HG03097 (cell line): ENCODE measurements at regions not wholly inside any gene's neighbourhood (a gene's known extent, or its start where the extent isn't known, plus 50 kb on each side); places are given as distances from the start of the nearest gene placed in this dataset.
"Not testable (repeated sequence)": the region's sequence is repeated elsewhere in the genome, so short reads cannot be mapped to it uniquely, and the experiment has no call there.

Experiments
- ATAC-seq: cut with Tn5 transposase; IDR thresholded peaks from one replicate; pipeline ENCODE4 v1.9.1; 2021; ENCODE audit not compliant: unreplicated experiment, low FRiP score

DNA sequence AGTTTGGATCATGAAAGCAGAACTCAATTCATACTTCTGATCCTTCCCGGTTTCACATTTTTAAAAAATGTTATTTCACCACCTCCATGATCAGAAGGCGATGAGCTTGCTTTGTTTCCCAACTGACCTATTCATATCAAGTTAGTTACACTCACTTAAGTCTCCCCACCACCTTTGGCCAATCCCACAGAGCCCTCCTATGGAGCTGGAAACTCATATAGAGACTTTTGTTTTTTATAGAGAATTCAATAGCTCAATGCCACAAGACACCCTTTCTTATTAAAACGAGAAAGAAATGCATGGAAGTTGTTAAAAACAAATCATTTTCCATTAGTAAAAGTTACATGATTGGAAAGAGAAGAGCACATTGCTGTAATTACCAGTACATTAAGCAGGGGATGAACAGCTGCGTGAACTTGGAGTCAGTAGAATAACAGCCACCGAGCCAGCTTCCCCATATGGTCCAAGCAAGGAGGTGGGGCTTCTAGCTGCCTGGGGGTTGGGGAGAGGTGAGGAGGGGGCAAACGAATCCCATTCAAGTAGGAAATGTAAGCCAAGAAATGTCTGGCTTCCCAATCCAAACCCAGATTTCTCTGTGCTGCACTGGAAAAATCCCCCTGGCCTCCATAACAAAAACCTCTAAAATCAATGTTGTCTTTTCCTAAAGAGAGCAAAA lies 614.5 kb downstream of the IRS1 start:
- ATAC-seq = no peak

DNA sequence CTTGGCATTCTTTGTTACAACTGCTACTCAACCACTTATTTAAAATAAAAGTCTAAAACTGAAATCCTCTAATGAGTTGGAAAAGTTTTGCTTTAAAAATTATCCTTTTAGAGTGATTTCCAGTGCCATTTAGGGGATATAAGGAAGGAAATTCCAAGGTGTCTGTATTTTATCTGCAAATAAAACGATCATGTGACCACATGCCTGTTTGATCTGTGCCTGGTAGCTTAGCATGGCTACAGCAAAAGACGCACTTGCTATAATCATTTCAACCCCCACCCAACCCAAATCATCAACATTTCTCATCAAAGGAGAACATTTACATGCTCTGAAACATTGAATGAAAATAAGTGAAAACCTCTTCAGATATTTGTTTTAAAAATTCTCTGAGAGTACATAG lies 615.1 kb downstream of the IRS1 start:
- no peak for ATAC-seq

DNA sequence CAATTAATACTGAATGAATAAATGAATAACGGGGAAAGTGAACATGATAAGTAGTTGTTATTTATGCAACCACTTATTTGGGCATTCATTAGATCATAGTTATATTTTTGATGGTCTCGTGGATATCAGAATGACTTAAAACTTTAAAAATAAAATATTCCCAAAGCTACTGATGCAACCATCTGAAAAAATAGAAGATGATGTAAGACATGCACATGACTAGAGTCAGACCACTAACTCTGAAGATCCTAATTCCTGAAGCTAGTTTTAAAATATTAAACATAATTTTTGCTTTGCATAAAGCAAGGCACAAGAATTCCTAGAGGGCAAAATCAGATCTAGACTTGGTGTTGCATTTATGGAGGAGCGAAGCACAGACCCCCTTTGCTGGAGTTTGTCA lies 616.1 kb downstream of the IRS1 start:
- no peak for ATAC-seq

DNA sequence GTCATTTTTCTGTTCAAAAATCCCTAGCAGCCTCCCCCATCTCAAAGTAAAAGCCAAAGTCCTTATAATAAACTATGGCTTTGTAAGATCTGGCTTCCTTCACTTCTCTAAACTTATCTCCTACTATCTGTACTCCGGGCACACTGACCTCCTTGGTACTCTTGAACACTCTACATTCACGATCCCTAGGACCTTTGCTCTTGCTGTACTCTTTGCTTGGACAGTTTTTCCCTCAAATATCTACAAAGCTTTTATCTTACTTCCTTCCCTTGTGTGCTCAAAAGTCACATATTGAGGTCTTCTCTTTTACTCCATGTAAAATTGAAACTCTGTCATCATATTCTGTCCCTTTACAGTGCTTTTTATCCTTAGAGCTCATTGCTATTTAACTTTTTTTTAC lies 616.6 kb downstream of the IRS1 start:
- ATAC-seq = no peak

DNA sequence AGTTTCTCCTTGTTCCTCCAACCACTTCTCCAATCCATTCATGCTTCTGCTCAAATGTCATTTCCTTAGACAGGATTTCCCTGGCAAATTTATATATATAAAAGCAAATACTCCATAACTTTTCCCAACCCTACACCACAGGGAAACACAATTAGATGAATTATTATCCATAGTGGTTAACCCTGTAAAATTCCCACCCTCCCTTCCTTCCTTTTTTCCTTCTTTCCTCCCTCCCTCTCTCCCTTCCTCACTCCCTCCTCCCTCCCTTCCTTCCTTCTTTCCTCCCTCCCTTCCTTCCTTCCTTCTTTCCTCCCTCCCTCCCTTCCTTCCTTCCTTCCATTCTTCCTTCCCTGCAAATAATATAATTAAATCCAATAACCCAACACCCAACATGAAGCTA lies 617.7 kb downstream of the IRS1 start:
- ATAC-seq = no peak

DNA sequence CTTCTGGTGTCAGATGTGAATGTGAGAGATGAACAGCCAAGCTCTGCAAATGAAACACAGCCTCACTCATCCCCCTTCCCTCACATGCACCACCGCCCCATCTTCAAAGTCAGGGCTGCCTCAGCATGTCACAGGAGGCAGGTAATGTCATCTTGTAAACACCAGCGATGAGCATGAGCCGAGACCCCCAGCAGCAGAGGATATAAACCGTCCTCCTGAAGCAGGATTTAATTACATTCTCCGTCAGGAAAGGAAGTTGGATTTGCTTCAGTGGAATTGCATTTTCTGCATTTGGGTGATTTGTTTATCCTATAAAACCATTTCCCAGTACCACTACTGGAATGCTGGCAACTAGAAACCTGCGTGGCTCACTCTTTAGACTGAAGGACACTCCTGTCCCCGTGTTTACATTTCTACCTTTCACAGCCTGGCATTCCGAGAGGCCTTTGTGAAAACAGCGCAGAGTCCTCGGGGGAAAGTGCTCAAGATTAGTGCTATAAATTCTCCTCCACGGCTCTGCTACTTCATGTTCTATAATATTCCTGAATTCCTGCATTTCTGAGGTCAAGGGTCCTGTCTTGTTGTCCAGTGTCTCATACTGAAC lies 619.2 kb downstream of the IRS1 start:
- ATAC-seq = no peak

DNA sequence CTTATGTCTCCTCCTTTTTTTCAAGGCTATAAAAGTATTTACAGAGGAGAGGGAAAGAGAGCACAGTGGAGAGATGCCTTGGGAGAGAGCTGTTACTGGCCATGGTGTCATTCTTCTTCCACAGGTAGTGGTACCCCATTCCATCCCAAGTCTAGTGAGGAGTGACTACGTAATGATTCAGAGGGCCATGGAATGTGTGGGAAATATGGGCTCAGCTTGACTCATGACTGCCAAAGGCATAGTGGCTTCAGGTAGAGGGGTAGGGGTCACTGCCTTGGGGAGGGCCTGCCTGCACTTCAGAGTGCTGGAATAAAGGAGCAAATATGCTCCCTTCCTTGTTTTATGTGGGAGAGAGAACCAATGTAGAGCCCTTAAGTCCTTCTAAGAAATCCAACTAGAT lies 620.6 kb downstream of the IRS1 start:
- ATAC-seq = no peak

DNA sequence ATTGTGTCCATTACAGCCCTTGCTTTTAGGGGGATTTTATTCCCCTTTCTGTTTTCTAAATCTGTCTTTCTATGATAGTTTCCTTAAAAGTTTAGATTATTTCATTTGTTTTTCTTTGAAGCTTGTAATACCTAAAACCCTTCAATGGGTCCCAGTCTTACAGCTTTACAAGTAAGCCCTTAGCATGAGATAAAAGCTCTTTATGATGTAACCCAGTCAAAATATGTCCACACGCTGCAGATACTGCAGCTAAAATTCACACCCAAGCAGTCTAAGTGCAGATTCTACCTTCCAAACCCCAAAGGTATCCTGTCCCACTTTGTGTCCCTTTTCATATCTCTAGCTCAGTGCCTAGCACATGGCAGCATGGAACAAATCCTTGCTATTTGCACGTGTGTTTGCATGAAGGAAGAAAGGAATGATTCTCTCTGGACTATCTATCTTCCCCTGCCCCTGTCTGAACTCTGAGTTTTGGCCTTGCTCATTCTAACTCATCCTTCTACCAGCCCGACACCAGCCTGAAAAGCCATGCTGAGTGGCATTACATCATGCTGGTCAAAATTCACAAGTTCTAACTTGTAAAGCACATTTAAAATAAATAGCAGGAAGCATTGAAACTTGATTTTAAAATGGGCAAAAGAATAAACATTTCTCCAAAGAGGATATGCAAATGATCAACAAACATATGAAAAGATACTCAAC lies 623.2 kb downstream of the IRS1 start:
- ATAC-seq = no peak

DNA sequence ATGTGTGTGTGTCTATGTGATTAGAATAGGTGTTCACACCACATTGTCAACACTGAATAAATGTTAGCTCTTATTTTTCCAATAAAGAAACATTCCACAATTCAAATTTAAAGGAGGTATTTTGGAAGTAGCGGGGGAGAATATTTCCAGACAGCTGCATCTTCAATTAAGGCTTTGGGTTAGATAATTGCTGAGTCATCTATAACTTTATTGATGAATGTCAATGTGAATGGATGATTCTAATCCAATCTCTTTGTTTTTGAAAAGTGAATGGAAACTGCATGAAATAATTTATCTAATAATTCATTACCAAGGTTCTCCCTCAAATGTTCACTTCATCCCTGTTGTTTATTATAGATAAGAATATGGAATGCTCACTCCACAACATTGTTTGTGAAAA lies 625.2 kb downstream of the IRS1 start:
- no peak for ATAC-seq

DNA sequence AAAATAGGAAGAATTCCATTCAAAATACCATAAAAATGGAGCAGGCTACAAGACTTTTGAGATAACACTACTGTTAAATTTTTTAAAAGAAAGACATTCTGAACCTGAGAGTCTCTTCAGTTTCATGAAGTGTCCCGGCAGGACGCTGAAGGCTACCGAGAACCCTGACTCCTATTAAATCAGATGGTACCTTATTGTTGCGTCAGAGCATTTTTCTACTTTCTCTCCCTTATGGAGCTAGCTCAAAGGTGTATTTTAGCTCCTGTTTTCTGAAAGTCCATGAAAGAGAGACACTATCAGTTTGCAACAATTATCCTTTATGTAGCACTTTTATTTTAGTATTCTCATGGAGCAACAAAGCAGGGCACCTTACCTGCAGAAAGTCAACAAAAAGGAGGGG lies 626.7 kb downstream of the IRS1 start:
- ATAC-seq = no peak

DNA sequence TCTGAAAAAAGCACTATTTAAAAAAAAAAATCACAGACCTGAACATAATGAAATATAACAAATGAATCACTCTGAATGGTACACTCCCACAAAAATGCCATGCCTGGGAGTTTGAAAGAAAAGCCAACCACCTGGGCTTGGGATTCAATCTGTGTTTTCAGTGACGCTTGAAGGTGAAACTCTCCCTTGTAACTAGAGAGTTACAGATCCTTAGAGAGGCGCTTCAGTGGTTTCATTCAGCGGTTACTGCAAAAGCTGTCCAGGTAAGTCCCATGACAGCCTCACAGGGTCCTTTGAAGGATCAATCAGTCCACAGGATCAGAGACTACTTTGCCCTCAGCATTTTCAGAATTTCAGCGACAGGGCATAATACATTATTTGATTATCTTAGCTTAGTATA lies 627.3 kb downstream of the IRS1 start:
- no peak for ATAC-seq

DNA sequence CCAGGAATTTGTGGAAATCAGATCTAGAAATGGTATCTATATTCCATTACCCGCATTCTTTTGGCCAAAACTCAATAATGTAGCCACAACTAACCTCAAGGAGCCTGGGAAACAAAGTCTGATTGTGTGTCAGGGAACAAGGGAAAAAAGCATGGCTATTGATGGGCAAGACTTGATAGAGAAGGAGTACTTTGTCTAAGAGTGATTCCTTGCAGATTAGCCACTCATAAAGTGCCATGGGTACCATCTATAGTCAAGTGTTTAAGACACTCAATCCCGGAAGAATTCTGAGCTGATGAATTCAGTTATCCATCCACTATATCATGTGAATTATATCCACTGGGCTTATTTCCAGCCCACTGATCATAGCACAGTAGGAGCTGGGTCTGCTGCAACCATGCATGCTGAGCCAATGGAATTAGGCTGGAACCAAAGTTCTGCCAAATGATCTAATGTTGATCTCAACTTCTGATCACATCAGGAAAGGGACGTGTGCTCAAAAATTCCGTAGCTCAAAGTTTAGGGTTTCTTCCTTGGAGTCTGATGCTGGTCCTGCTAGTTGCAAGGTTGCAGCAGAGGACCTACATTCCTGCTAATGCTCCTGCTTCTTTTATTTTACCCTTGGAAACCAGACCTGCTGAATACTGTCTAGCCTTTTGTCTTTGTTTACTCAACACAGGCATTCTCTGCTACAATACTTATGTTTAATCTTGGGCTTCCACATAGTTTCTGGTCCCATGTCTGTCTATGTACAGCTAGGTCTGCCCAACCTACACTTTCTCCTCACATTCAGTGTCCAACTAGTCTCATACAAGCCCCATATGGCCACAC lies 629.7 kb downstream of the IRS1 start:
- ATAC-seq = no peak

DNA sequence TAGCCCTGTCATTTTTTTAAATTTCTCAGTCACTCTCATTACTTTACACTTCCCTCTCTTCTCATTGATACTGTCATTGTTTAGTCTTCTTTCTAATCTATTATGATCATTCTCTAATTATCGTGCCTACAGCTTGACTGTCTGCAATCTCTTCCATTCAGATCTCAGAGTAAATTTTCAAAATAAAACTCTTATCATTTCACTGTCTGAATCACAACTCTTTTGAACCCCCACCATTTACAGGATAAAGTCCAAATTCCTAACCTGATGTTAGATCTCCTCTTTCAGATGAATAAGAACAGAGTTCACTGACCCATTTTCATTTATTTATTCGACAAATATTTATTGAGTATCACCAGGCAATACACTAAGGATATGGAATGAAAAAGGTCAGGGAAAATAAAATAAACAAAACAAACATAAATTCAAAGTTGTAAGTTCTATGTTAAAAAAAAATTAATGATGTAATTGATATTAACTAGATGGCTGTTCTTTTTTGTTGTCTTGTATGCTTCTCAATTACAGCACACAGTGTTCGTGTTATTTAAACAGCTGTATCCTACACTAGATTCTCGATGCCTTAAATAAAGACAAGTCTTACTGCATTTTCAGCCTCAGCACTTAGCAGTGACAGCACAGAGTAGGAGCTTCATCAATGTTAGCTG lies 631.0 kb downstream of the IRS1 start:
- ATAC-seq = no peak

DNA sequence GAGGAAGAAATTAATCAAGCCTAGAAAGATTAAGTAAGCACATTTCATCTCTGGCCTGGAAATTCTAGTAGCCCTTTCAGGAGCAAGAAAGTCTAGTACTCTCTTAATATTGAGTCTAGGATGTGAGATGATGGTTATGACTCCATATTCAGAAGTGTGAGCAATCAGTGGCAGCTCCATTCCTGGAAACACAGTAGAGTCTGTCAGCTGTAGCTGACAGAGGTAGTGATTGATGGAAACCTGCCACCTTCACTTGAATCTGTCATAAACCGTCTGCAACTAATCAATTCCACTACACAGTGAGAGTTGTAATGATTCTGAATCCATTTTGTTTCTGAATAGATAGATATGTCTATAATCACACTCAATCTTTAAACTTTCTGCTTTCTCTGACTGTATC lies 635.1 kb downstream of the IRS1 start:
- no peak for ATAC-seq

DNA sequence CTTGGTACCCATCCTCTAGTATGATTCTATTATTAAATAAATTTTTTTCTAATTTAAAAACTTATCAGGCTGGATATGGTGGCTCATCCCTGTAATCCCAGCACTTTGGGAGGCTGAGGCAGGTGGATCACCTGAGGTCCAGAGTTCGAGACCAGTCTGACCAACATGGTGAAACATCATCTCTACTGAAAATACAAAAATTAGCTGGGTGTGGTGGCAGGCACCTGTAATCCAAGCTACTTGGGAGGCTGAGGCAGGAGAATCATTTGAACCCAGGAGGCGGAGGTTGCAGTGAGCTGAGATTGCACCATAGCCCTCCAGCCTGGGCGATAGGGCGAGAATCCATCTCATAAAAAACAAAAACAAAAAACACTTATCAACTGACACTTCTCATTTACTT lies 639.0 kb downstream of the IRS1 start:
- ATAC-seq = not testable (repeated sequence)

DNA sequence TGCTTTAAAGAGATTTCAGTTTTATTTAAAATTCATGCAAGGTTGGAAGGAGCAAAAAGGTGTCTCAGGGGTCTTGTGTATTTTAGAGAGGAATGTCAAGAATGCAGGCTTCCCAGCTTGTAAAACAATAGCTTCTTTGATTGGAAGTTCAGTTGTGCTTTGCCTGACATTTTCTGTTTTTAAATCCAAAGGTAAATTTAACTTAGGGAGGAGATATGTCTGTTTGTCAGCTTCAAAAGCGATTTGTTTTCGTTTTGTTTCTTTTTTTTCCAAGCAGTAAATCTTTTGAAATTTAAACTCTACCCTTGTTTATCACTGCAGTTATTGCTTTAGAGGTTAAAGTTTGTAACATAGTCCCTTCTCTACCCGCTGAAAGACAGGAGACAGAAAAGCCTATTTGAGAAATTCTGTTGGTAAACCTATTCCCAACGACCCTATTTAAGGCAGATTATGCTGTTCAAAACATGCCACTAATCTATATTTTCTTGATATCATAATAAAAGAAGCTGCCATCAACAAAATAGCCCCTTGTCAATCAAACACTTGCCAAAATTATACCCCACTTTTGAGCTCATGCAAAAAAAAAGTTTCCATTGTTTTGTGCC lies 639.6 kb downstream of the IRS1 start:
- no peak for ATAC-seq

DNA sequence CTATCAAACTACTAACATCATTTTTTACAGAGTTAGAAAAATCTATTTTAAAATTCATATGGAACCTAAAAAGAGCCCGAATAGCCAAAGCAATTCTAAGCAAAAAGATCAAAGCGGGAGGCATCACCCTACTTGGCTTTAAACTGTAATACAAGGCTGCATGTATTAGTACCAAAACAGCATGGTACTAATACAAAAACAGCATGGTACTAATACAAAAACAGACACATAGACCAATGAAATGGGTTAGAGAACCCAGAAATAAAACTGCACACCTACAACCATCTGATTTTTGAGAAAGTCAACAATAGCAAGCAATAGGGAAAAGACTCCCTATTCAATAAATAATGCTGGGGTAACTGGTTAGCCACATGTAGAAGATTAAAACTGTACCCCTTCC lies 640.7 kb downstream of the IRS1 start:
- no peak for ATAC-seq

DNA sequence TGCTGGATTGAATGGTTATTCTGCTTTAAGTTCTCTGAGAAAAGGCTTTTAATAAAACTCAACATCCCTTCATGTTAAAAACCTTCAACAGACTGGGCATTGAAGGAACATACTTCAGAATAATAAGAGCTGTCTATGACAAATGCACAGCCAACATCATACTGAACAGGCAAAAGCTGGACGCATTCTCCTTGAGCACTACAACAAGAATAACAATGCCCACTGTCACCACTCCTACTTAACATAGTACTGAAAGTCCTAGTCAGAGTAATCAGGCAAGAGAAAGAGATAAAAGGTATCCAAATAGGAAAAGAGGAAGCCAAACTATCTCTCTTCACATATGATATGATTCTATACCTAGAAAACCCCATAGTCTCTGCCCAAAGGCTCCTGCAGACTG lies 641.4 kb downstream of the IRS1 start:
- no peak for ATAC-seq

DNA sequence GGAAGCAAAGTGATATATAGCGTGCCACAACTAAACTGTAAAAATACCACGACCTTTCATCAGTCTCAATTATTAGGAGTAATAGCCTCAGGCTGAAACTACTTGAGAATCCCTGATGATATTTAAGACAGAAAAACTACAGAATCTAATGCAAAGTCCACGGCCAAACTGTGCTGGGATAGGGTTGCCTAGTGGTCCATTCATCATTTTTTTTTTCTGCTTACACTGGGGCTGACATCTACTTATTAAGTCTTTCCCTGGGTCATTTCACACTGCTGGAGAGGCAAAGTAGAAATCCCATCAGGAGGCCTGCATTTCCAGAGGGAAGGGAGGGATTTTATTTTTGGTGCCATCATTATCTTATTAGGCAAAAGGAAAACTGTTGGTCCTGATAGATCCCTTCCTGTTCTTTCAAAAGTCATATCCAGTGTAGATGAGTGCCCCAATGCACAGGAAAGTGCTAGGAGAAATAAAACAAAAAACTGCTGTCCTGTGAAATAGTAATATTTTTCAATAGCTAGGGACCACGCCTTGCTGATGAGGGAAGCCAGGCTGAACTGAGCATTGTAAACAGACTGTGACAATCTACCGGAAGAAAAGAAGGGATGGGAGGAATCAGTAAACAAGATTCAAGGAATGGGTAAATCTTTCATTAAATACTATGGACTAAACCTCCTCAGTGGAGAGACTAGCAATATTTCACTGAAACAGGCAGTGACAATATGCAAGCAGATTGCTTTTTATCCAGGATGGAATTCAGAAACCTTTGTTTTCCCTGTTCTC lies 644.3 kb downstream of the IRS1 start:
- no peak for ATAC-seq

DNA sequence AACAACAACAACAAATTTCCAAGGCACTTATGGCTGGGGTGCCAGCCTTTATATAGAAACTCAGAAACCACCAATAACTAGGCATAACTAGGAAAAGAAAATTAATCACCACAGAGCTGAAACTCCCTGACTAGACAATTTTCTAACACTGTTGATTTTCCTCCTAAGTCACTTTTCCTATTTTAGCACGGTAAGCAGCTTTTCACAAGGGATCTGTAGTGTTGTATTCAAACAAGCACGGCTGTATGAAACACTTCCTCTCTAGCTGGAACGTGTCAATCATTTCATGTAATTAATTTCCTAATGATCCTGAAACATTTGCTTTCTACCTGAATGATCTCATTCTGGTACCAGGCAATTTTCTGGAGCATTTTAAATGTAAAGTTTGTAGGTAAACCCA lies 645.0 kb downstream of the IRS1 start:
- no peak for ATAC-seq
